HG03439 (cell line): ENCODE measurements at regions not wholly inside any gene's neighbourhood (a gene's known extent, or its start where the extent isn't known, plus 50 kb on each side); places are given as distances from the start of the nearest gene placed in this dataset.
"Not testable (repeated sequence)": the region's sequence is repeated elsewhere in the genome, so short reads cannot be mapped to it uniquely, and the experiment has no call there.

ENCODE experiments used
- ATAC-seq: cut with Tn5 transposase; IDR thresholded peaks from one replicate; pipeline ENCODE4 v1.9.1; 2021; ENCODE audit warnings: mild to moderate bottlenecking, moderate library complexity; ENCODE audit not compliant: unreplicated experiment

DNA sequence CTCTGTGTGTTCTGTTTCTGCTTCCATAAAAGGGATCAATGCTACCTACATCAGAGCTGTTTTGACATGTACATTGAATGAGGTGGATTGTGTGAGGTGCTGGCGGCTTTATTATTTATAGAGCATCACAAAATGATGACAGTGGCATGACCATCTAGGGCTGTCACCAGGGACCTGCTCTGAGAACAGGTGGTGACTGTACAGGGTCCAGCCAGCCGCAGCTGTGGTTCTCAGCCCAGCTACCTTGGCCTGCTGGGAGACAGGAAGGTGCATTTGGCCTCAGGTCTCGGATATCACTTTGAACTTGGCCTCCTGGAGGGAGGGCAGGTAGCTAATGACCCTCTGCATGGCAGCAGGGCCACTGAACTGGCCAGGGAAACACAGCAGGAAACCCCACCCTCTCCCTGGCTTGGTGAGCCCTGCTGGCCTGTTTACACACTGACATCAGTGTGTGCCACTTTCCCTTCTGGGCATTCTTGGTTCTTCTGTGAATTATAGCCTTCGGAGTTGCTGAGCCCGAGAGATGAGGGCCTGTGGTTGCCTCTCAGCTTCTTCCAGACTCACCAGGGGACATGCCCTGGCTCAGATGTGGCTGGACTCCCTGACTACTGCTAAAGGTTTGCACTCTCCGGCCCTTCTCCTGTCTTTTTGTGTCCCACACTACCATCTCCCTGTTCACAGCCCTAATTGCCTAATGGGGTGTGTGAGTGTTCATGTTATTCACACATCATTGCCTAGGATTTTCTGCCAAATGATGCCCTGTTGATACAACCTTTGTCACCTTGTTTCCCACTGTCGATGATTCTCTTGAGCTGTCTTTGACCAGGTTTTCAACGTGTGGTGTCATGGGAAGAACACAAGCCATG lies 109.2 kb upstream of the RAB12 start:
- ATAC-seq: no peak

DNA sequence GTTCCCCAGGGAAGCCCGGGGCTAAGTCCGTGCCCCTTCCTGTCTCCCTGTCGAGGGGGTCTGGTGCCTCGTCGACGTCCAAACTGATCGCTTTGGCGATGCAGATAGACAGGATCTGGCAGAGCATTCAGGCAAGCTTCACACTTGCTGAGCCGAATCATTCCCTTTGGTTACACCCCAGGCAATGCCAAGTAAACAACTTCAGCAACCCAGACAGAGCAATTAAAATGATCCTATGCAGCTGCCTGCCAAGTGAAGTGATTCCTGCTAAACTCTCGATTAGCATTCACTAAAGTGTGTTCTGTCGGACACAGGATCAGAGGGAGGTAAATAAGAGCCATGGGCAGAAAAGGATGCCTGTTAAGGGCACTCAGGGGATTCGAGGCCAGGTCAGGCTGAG lies 108.2 kb upstream of the RAB12 start:
- no peak for ATAC-seq

DNA sequence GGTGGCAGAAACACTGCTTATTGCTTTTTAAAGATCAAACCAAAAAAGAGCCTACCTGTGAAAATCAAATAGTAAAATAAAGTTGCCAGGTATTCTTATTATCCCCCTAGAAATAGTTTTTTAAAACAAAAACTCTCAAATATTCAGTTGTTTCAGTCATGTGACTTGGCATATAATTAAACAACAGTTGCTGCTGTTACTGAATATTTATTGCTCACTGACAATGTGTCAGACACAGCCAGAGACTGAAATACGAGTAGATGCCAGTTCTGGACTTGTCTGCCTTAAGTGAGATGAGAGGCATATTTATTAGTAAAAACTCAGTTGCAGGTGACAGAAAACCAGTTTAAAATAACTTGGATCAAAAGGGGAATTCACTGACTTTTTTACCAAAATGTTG lies 106.0 kb upstream of the RAB12 start:
- no peak for ATAC-seq

DNA sequence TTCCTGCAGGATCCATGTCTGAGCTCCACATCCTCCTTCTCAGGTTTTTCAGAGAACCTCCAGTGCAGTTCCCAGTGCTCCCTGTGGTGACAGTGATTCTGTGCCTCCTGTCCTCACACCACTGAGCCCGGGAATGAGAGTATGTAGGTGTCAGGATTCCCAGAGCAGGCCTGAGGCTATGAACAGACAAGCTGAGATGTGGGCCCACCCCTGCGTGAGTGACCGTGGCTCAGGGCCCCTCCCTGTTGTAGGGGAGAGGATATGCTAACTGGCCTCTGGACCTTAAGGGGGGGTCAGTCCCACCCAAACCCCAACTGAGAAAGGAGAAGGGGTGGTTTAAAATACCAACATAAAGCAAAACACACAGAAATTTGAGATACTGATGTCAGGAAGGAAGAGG lies 104.8 kb upstream of the RAB12 start:
- ATAC-seq: no peak

DNA sequence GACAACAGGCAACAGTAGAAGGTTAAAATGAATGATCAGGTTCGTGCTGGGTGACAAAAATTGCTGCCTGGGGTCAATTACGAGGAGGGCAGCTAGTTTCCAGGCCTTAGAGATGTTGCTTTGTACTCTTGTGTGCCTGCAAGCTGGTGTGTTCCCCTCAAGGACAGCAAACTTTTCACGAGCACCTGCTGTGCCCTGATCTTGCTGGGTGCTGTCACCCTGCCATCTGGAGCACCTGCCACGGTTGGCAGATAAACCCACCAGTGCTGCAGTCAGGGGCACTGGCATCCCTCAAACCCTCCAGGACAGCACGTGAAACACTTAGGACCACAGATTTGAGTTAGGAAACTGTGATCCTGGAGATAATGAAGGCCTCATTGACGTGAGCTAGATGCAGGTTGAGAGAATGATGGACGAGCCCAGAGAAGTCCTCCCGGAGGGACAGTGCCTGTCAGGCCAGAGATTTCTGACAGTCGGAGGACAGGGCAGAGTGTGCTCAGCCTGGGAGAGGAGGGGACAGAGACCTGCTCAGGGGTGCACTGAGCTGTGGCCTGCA lies 104.3 kb upstream of the RAB12 start:
- ATAC-seq: no peak

DNA sequence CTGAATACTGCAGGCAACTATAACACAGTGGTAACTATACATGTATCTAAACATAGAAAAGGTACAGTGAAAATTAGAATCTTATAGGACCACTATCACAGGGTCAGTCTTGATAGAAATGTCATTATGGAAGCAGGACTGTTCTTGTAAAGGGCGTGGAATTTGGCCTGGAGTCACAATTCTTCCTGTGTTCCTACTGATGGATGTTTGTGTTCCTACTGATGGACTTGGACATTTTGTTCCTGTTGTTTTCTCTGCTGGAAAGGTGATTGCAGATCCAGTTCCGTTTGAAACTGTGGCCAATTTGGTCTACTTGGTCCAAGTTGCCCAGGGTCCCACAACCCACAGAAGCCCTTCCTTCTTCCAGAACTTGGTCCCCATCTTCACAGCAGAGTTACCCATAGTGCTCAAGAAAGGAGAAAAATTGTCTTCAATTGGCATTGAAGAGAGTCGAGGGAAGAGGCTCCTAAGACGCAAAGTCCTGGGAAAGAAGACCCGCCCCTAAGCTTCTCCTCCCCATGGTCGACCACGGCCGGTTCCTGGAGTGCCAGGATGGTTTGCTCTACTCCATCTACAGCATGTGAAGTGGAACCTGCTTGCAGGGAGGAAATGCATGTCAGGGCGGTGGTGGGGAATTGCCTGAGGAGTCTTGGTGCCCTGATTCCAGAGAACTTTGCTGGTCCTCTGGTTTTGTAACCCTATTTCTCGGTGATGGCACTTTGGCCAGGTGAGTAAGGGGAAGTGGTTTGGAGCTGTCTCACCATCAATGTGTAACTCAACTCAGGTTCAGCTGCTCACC lies 102.8 kb upstream of the RAB12 start:
- ATAC-seq: no peak

DNA sequence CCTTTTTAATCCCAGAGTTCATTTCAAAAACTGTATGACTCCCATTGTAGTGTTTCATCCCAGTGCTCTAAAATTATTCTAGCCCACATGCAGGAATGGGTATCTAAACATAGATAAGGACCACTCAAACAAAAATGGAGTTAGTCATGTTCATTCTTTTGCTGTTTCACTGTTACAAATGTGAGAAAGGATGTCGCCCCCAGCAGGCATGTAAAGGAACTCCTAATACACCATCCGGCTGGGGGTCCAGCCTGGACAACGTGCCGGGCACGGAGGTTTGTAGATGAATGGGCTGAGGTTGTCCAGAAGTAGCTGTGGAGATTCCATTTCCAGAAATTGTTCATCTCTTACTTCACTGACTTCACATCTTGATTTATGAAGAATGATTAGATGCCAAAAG lies 101.9 kb upstream of the RAB12 start:
- no peak for ATAC-seq

DNA sequence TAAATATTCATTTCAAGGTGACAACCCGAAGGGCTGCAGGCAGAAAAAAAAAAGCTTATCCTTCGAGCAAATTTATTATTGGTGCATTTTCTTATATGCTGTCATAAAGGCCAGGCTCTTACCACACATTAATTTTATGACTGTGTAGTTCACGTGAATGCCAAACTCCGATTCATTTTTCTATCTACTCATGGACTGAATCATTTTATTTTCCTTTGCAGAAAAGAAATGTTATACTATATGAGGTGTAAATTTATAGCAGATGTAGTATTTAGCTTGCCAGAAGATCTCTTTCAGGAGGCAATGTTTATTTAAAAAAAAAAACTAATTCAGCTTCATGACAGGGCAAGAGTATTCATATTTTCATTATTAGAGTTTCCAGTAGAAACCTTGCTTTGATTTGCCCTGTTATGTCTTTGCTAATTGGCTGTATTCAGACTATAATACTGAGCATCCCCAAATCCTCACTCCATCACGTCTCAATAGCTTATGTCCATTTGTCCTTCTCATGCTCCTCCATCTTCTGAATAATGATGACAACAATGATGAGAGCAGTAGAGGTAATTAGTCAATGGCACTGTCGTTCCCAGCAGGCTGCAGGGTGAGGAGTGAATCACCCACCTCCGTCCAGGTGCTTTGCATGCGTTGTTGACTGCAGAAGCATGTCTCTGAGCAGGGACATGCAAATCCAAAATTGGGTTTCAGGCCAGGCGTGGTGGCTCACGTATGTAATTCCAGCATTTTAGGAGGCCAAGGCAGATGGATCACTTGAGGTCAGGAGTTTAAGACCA lies 101.1 kb upstream of the RAB12 start:
- ATAC-seq: no peak

DNA sequence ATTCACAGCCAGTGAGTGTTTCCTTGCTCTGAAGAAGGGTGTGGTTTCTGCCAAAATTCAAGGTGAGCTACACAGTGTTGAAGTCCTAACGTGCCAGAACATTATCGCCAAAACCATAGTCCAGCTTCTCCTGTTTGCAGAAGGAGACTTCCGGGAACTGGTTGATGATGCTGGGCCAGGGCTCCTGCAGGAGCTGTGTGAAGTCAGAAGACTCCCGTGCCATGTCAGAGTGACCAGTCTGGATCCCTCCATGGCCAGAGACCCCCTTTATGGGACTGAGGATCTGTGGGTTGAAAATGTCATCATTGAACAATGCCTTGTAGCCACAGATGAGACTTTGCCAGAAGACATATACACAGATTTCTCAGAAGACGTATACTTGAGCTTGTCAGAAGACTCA lies 96.0 kb upstream of the RAB12 start:
- no peak for ATAC-seq

DNA sequence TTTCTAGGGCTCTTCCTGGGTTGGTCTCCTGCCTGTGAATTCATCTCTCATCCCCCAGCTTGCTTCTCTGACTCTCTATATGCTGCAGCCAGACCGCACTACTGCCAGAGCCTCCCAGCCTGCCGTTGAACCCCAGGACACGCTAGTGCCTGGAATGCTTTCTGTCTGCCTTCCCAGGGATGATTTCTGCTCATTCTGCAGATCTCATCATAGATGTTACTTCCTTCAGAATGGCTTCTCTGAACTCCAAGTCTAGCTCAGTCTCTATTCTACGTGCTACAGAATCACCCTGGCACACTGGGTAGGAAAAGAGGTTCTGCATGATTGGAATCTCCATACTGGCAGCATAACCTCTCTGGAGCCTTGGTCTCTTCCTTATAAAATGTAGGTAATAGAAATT lies 94.8 kb upstream of the RAB12 start:
- no peak for ATAC-seq

DNA sequence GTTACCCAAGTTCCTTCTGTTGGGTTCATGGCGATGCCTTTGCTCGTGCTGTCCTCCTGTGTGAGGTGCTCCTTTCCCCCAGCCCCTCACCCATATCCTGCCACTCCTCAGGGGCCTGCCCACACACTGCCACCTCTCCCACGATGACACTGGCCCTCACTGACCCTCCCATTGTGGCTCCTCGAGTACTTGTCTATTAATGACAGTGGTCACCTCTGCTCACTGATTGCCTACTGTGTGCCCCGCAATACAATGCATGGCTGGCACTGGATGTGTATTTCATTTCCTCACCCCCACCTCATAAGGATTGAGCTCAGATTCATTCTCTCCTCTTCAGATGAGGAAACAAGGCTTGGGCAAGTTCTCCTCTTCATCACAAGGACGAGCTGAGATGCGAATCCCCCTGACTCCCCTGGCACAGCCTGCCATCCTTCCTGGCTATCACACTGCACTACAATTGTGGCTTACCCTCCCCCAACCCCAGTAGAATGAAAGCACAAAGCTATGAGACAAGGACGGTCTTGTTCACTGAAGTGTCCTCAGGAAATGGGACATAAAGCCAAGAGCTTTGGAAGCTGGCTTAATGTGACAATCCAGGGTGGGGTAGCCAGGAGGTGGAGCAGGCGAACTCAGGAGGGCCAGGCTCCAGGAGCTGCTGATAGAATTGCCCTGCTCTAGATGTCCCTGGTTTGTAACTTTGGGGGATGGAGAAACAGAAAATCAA lies 93.9 kb upstream of the RAB12 start:
- no peak for ATAC-seq

DNA sequence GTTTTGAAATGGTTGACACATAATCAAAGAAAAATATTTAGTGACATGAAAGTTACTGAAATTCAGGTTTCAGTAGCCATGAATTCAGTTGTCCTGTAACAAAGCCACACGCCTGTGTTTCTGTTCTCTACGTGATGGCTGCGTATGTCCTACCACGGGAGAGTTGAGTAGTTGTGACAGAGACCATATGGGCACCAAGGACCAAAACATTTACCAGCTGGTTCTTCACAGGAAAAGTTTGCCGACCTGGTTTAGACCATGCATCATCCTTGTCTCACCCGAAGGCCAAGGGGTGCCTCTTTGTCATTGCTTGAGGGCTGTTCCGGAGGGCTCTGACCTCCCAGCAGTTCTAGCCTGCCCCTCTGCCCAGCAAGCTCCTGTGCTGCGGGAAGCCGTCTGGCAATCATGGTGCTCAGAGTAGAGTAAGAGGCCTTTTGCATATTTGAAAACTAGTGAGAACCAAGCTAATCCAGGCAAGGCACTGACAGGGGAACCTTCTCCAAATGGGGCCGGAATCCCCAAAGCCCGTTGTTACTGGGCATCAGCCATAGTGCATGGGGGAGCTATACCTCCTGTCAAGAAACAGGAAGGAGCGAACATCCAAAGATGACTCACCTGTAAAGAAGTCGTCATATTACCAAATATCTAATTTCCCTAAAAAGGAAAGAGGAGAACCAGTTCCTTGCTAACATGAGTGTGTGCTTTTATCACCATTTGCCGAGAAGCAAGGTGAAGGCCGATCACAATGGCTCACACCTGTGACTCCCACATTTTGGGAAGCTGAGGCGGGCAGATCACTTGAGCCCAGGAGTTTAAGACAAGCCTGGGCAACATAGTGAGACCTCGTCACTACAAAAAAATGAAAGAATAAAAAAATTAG lies 92.6 kb upstream of the RAB12 start:
- no peak for ATAC-seq

DNA sequence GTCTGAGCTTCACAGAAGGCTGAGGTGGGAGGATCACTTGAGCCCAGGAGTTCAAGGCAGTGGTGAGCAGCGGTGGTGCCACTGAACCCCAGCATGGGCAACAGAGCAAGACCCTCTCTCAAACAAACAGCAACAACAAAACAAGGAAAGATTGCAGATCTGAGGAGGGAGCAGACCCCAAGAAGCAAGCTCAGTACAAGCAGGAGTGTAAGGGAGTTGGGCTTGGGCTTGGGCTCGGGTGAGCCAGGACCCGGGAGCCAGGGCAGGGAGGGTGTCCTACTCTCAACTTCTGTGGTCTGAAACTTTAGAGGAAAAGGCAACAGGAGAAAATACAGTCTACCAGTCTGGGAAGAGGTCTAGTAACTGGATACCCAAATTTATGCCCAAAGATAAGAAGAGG lies 92.0 kb upstream of the RAB12 start:
- ATAC-seq: no peak

DNA sequence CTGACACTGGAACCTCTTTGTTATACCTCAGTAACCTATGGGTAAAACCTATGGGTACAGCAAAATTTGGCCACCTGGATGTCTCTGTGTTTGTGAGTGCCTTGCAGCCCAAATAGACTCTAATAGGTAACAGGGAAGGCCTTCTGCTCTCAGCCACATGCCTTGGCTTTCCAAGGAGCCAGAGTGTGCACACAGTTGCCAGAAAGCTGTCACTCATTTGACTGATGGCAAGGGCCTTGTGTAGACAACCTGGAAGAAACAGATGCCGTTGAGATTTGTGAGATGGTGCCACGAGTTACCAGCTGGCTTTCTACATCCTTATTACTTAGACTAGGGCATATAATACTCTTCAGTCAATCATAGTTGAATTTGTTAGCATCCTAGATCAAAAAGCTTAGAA lies 90.1 kb upstream of the RAB12 start:
- ATAC-seq: no peak

DNA sequence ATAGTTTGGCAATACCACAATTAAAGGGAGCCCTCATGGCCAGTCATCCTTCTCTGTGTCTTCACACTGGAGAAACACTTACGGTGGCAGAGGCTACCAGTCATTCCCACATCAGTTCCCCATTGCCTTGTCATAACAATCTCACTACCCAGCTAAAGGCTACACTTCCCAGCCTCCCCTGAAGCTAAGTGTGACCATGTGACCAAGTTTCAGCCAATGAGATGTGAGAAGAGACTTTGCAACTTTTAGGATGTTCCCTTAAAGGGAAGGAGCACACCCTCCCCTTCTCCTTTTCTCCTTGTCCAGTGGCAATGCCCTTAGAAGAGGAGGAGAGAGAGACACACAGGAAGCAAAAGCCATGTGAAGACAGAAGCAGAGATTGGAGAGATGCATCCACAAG lies 89.0 kb upstream of the RAB12 start:
- ATAC-seq: no peak

DNA sequence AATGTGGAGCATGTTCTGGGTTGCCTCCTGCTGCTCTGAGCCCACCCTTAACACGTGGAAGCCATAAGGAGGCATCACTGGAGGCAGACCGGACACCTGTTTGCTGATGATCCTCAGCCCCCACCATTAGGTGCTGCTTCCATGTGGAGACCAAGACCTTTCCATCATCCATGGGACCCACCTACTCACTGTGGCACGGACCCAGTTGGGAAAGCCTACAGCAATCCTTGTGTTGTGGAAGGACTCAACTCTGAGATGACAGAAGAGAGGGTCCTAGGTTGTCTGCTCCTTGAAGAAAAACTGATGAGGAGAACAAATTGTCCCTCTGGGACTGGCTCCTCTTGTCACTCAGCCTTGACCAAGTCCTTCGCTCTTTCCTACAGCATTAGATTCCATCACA lies 86.5 kb upstream of the RAB12 start:
- no peak for ATAC-seq

DNA sequence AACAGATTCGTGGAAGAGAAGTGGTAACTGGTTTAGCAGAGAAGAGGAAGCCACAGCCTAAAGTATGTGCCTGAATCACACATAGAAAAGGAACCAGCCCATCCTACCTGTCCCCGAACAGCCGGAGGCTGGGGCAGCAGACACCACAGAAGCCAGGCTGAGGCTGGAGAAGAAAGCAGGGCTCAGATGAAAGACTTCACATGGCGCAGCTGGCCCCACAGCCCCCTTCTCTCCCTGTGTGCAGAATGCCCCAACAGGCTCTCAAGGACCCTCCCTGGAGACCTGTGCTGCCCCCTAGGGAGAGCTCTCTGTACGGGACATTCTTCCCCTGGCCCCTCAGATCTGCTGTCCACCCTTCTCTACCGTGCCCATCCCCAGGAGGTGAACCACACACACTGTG lies 83.5 kb upstream of the RAB12 start:
- ATAC-seq: no peak

DNA sequence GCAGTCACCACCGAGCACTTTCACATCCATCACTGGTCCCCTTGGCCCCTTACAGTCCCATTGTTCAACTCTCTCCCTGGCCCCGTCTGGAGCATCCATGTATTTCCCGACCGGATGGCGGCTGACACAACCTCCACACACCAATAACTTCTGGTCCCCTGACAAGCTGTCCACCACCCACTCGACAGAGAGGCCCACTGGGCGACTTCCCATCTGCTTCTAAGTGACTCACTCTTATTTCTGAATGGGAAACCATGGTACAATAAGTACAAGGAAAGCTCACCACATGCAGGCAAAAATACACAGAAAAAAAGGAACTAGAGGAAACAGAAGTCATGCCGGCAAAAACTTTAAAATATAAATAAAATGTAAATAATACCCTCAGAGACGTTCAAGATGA lies 82.9 kb upstream of the RAB12 start:
- ATAC-seq: no peak

DNA sequence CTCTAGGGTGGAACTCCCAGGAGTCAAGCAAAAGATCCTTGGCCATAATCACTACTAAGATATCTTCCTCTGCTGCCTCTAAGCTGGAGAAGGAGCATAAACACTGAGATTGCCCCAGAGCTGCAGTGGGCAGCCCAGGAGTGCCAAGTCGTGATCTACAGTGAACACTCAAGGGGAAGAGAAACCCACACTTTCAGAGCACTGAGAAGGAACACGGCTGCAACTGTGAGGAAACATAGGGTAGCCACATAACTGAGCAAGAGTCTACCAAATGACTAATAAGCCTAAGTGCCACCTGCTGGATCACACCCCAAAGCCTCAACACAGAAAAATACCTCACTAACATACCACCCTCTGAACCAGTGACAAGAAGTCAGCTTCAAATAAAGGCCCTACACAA lies 79.6 kb upstream of the RAB12 start:
- no peak for ATAC-seq

DNA sequence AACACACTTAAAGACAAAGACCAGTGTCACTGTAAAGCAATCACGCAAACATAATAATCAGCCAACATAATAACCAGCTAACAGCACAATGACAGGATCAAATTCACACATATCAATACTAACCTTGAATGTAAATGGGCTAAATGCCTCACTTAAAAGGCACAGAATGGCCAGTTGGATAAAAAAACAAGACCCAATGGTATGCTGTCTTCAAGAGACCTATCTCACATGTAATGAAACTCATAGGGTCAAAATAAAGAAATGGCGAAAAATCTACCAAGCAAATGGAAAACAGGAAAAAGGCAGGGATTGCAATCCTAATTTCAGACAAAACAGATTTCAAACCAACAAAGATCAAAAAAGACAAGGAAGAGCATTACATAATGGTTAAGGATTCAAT lies 78.2 kb upstream of the RAB12 start:
- not testable (repeated sequence) for ATAC-seq
